CD4-positive, alpha-beta memory T cell (primary cell): ENCODE measurements at regions not wholly inside any gene's neighbourhood (a gene's known extent, or its start where the extent isn't known, plus 50 kb on each side); places are given as distances from the start of the nearest gene placed in this dataset.

ENCODE experiments used
- CTCF ChIA-PET: fragments of 350-600 bp; sonication (Branson Sonifier 250); formaldehyde crosslinking; loops from one replicate; lab custom pipeline; 2021; ENCODE audit warnings: inconsistent platforms; ENCODE audit not compliant: partially characterized antibody; lab: Charles Lee
- POLR2A ChIA-PET: fragments of 350-600 bp; sonication (Branson Sonifier 250); formaldehyde crosslinking; loops from one replicate; lab custom pipeline; 2021; ENCODE audit not compliant: partially characterized antibody; lab: Charles Lee
- DNase-seq, 5 donors: peaks; one replicate each; pipeline versions ENCODE4 v3.0.0 to v3.0.0-alpha.2; 2020 to 2022; ENCODE audit warnings: mixed read lengths in 1 of 5
- H3K27ac ChIP-seq: one replicate; pipeline ENCODE4 v1.7.0; 2013; ENCODE audit warnings: low read depth, low read length
- H3K27me3 ChIP-seq: 2 replicates; pipeline ENCODE4 v1.7.0; 2013; ENCODE audit warnings: mild to moderate bottlenecking, low read length, moderate library complexity; ENCODE audit not compliant: insufficient read depth
- H3K36me3 ChIP-seq: 2 replicates; pipeline ENCODE4 v1.7.0; 2013; ENCODE audit warnings: mild to moderate bottlenecking, low read length, moderate library complexity; ENCODE audit not compliant: insufficient read depth
- H3K4me1 ChIP-seq: 2 replicates; pipeline ENCODE4 v1.7.0; 2013; ENCODE audit warnings: mild to moderate bottlenecking, low read length, moderate library complexity; ENCODE audit not compliant: insufficient read depth
- H3K4me3 ChIP-seq, 2 donors: one replicate each; pipeline ENCODE4 v1.7.0; 2013; ENCODE audit warnings: low read length in 2 of 2, mild to moderate bottlenecking in 1 of 2
- H3K9me3 ChIP-seq, 2 donors: one replicate each; pipeline ENCODE4 v1.7.0; 2013; ENCODE audit warnings: low read length in 2 of 2, control low read depth in 1 of 2; ENCODE audit not compliant: control insufficient read depth in 1 of 2
- H3K27ac Mint-ChIP-seq, 7 donors: one replicate each; pipeline ENCODE4 v1.8.0; 2020 to 2021; ENCODE audit warnings: mixed read lengths in 7 of 7, mild to moderate bottlenecking in 6 of 7, inconsistent platforms in 3 of 7, moderate library complexity in 3 of 7
- H3K27me3 Mint-ChIP-seq, 2 donors: one replicate each; pipeline ENCODE4 v1.8.0; 2020 to 2021; ENCODE audit warnings: mixed read lengths in 2 of 2
- H3K36me3 Mint-ChIP-seq, 2 donors: one replicate each; pipeline ENCODE4 v1.8.0; 2020 to 2021; ENCODE audit warnings: mixed read lengths in 2 of 2, inconsistent platforms in 1 of 2, mild to moderate bottlenecking in 1 of 2
- H3K4me1 Mint-ChIP-seq, 4 donors: one replicate each; pipeline ENCODE4 v1.8.0; 2020 to 2021; ENCODE audit warnings: mixed read lengths in 4 of 4, mild to moderate bottlenecking in 1 of 4
- H3K4me3 Mint-ChIP-seq, 8 donors: one replicate each; pipeline ENCODE4 v1.8.0; 2020 to 2021; ENCODE audit warnings: mixed read lengths in 8 of 8, mild to moderate bottlenecking in 7 of 8, moderate library complexity in 6 of 8, inconsistent platforms in 3 of 8
- H3K9me3 Mint-ChIP-seq, 8 donors: one replicate each; pipeline ENCODE4 v1.8.0; 2020 to 2021; ENCODE audit warnings: mixed read lengths in 8 of 8, mild to moderate bottlenecking in 5 of 8, inconsistent platforms in 3 of 8, moderate library complexity in 1 of 8
- intact Hi-C: fragments of 100-400 bp; cut with micrococcal nuclease; formaldehyde crosslinking; loops from one replicate; pipeline ENCODE4 v1.15.1; 2023

DNA sequence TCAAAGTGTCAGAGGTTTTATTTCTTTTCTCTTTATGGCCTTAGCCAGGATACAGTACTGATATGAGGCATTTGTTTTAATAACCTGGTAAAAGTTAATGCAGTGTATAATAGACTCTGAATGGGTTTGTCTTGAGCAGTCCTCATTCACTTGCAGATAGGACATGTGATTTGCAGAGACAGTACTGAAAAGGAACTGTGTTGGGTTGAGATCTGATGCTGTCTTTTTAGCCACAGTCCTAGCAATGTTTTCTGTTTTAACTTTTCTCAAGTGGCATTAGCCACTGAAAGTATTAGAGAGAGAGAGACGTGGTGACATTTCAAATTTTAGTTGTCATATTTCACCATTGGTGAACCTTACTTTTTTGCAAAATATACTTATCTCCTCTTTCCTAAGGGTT lies 547.2 kb upstream of the MAN1A1 start:
- no peak for DNase-seq
- peaks cover 0 to 1% of the 10 kb centered on the region in 2 donors for H3K27me3 Mint-ChIP-seq
- H3K4me1 Mint-ChIP-seq: no peaks in the 10 kb centered on the region
- no peak overlapping the region for H3K4me3 Mint-ChIP-seq
- no peaks in the 10 kb centered on the region for H3K9me3 Mint-ChIP-seq
- Histone ChIP-seq H3K9me3 (no peaks in the 10 kb centered on the region), H3K27me3 (no peaks in the 10 kb centered on the region), H3K4me1 (no peaks in the 10 kb centered on the region), H3K27ac (no peak overlapping the region), H3K4me3 (no peak overlapping the region), H3K36me3 (no peaks in the 10 kb centered on the region)
- ChIA-PET POLR2A (no interaction called here), CTCF (no interaction called here)
- H3K27ac Mint-ChIP-seq: no peak overlapping the region
- no peaks in the 10 kb centered on the region for H3K36me3 Mint-ChIP-seq
- intact Hi-C loops: no loop called here

DNA sequence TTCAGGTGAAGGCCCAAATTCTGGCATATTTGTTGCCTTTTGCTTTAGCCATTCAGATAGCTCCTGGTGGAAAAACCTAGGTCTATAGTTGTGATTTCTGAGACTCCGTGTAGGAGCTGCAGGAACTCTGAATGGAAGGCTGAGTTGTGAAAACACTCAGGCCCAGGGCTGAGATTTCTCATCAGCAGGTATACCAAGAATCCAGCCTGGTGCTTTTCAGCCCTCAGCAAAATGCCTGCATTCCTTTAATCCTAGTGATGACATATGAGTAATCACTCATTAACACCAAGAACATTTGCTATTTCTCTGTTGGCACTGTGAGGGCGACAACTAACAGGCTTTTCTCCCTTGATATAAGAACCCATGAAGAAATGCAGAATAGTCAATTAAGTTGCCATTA lies 546.1 kb upstream of the MAN1A1 start:
- H3K36me3 Mint-ChIP-seq: no peaks in the 10 kb centered on the region
- H3K9me3 Mint-ChIP-seq: no peaks in the 10 kb centered on the region
- H3K4me1 Mint-ChIP-seq: no peaks in the 10 kb centered on the region
- H3K4me3 Mint-ChIP-seq: no peak overlapping the region
- peaks cover 0 to 1% of the 10 kb centered on the region in 2 donors for H3K27me3 Mint-ChIP-seq
- no peaks in the 10 kb centered on the region for H3K27me3 ChIP-seq
- no peaks in the 10 kb centered on the region for H3K36me3 ChIP-seq
- intact Hi-C loops: no loop called here
- no peak overlapping the region for H3K4me3 ChIP-seq
- no peaks in the 10 kb centered on the region for H3K4me1 ChIP-seq
- CTCF ChIA-PET: no interaction called here
- DNase-seq: no peak
- H3K9me3 ChIP-seq: no peaks in the 10 kb centered on the region
- POLR2A ChIA-PET: no interaction called here
- H3K27ac ChIP-seq: no peak overlapping the region
- H3K27ac Mint-ChIP-seq: no peak overlapping the region

DNA sequence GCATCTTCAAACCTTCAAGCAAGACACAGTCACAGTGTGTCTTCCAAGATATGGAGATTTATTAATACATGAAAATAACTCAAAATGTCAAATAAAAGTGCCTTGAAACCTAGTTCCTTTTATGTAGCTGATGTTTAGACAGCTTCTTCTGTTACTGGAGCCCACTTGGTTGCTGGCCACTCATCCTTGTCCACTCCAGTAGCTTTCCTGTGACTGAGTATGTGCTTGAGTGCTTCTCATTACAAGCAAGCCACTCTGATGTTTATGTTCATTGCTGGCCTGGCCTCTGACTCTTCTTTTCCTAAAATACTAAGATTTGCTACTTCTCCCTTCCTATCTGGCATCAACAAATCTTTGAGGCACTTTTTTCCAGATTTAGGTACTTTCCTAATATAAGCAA lies 545.2 kb upstream of the MAN1A1 start:
- Mint-ChIP-seq H3K4me1 (no peaks in the 10 kb centered on the region), H3K27ac (no peak overlapping the region), H3K4me3 (no peak overlapping the region), H3K9me3 (no peaks in the 10 kb centered on the region), H3K36me3 (no peaks in the 10 kb centered on the region), H3K27me3 (peaks cover 0 to 1% of the 10 kb centered on the region in 2 donors)
- Histone ChIP-seq H3K36me3 (no peaks in the 10 kb centered on the region), H3K4me1 (no peaks in the 10 kb centered on the region), H3K4me3 (no peak overlapping the region), H3K9me3 (no peaks in the 10 kb centered on the region), H3K27ac (no peak overlapping the region), H3K27me3 (no peaks in the 10 kb centered on the region)
- DNase-seq: no peak
- ChIA-PET CTCF (no interaction called here), POLR2A (no interaction called here)
- intact Hi-C loops: no loop called here

DNA sequence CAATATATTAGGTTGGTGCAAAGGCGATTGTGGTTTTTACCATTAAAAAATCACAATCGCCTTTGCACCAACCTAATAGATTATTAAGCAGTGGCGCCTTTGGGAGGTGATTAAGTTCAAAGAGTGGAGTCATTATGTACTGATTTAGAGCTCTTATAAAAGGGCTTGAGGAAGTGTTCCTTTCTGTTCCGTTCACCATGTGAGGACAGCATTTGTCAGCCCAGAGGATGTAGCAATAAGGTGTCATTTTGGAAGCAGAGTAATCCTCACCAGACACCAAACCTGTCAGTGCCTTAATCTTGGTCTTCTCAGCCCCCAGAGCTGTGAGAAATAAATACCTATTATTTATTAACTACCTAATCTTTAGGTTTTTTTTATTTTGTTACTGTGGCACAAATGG lies 542.1 kb upstream of the MAN1A1 start:
- H3K9me3 Mint-ChIP-seq: no peaks in the 10 kb centered on the region
- ChIA-PET POLR2A (no interaction called here), CTCF (no interaction called here)
- Histone ChIP-seq H3K9me3 (no peaks in the 10 kb centered on the region), H3K4me1 (no peaks in the 10 kb centered on the region), H3K27me3 (no peaks in the 10 kb centered on the region), H3K36me3 (no peaks in the 10 kb centered on the region), H3K27ac (no peak overlapping the region), H3K4me3 (no peak overlapping the region)
- no peaks in the 10 kb centered on the region for H3K36me3 Mint-ChIP-seq
- no peaks in the 10 kb centered on the region for H3K4me1 Mint-ChIP-seq
- intact Hi-C loops: no loop called here
- H3K27ac Mint-ChIP-seq: no peak overlapping the region
- H3K4me3 Mint-ChIP-seq: no peak overlapping the region
- H3K27me3 Mint-ChIP-seq: no peaks in the 10 kb centered on the region
- DNase-seq: no peak

DNA sequence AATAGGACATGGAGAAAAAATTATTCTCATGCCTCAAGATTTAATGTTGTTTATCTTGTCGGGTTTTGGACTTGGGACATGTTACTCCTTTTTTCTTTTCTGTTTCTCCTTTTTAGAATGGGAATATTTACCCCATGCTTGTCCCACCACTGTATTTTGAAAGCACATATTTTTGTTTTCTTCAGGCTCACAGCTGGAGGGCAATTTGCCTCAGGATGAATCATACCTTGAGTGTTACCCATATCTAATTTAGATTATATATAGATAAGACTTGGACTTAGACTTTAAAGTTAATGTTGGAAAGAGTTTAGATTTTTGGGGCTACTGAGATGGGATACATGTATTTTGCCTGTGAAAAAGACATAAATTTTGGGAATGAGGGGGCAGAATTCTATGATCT lies 541.6 kb upstream of the MAN1A1 start:
- intact Hi-C loops: no loop called here
- Mint-ChIP-seq H3K27ac (no peak overlapping the region), H3K27me3 (no peaks in the 10 kb centered on the region), H3K36me3 (no peaks in the 10 kb centered on the region), H3K4me3 (no peak overlapping the region), H3K9me3 (no peaks in the 10 kb centered on the region), H3K4me1 (no peaks in the 10 kb centered on the region)
- ChIA-PET POLR2A (no interaction called here), CTCF (no interaction called here)
- Histone ChIP-seq H3K27ac (no peak overlapping the region), H3K36me3 (no peaks in the 10 kb centered on the region), H3K4me3 (no peak overlapping the region), H3K9me3 (no peaks in the 10 kb centered on the region), H3K4me1 (no peaks in the 10 kb centered on the region), H3K27me3 (no peaks in the 10 kb centered on the region)
- no peak for DNase-seq

DNA sequence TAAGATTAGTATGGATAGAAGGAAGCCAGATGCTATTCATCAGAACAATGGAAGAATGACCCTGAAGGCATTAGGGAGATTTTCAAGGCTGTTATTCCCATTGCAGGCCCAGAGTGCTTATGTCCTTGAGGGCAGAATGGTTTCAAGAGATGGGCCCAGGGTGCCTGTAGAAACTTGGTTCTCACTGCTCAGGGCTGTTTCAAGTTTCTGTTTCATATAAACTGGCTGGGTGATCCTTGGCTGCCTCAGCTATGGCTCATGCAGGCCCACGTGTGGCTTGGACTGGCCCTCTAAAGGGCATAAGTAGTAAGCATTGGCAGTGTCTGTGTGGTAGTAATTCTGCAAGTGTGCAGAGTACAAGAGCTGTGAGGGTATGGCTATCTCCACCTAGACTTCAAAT lies 540.9 kb upstream of the MAN1A1 start:
- Mint-ChIP-seq H3K27me3 (no peaks in the 10 kb centered on the region), H3K36me3 (no peaks in the 10 kb centered on the region), H3K9me3 (no peaks in the 10 kb centered on the region), H3K4me1 (no peaks in the 10 kb centered on the region), H3K4me3 (no peak overlapping the region), H3K27ac (no peak overlapping the region)
- Histone ChIP-seq H3K36me3 (no peaks in the 10 kb centered on the region), H3K27me3 (no peaks in the 10 kb centered on the region), H3K4me3 (no peak overlapping the region), H3K27ac (no peak overlapping the region), H3K9me3 (no peaks in the 10 kb centered on the region), H3K4me1 (no peaks in the 10 kb centered on the region)
- intact Hi-C loops: no loop called here
- ChIA-PET CTCF (no interaction called here), POLR2A (no interaction called here)
- DNase-seq: no peak

DNA sequence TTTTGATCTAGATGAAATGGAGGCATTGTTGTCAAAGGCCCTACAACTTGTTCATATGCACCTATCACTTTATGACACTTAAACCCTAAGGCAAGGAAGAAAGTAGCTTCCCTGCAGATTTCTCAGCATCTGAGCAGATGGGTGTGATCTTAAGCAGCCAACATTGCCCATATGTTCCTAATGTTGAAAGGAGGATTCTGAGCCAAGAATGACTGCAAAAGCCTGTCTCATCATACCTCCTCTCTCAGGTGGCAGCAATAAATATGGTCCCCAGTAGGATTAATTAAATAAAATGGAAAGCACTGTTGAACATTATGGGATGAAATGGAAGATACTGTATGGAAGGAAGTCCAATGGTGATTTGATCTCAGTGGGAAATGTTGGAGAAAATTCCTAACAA lies 538.1 kb upstream of the MAN1A1 start:
- Histone ChIP-seq H3K4me1 (no peaks in the 10 kb centered on the region), H3K9me3 (no peaks in the 10 kb centered on the region), H3K27ac (no peak overlapping the region), H3K27me3 (no peaks in the 10 kb centered on the region), H3K36me3 (no peaks in the 10 kb centered on the region), H3K4me3 (no peak overlapping the region)
- Mint-ChIP-seq H3K4me1 (no peaks in the 10 kb centered on the region), H3K36me3 (no peaks in the 10 kb centered on the region), H3K27me3 (no peaks in the 10 kb centered on the region), H3K4me3 (no peak overlapping the region), H3K9me3 (peaks cover 0 to 1% (median 0%) of the 10 kb centered on the region in 8 donors), H3K27ac (no peak overlapping the region)
- ChIA-PET CTCF (no interaction called here), POLR2A (no interaction called here)
- DNase-seq: no peak
- intact Hi-C loops: no loop called here

DNA sequence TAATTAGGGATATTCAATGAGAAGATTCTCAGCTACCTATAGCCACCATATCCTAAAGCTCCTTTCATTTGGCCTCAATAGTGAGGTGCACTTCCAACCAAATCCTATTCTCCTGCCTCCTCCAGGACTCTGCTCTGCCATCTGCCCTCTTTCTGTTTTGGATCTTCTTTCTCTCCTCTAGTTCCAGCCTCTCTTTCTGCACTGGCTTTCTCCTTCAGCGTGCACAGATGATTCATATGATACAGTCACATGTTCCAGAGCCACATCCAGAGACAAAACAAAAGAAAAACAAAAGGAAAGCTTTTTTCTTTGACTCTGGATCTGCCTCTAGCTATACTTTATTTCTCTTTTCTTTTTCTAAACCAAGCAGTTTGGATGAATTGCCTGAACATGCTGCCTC lies 531.9 kb upstream of the MAN1A1 start:
- no peak overlapping the region for H3K27ac Mint-ChIP-seq
- POLR2A ChIA-PET: no interaction called here
- Histone ChIP-seq H3K4me3 (no peak overlapping the region), H3K4me1 (no peaks in the 10 kb centered on the region), H3K9me3 (no peaks in the 10 kb centered on the region), H3K27ac (no peak overlapping the region), H3K27me3 (no peaks in the 10 kb centered on the region), H3K36me3 (no peaks in the 10 kb centered on the region)
- H3K27me3 Mint-ChIP-seq: no peaks in the 10 kb centered on the region
- peaks cover 0 to 1% (median 0%) of the 10 kb centered on the region in 8 donors for H3K9me3 Mint-ChIP-seq
- DNase-seq: no peak
- H3K36me3 Mint-ChIP-seq: no peaks in the 10 kb centered on the region
- CTCF ChIA-PET: no interaction called here
- H3K4me3 Mint-ChIP-seq: no peak overlapping the region
- no peaks in the 10 kb centered on the region for H3K4me1 Mint-ChIP-seq
- intact Hi-C loops: no loop called here
